ENCODE measurements at regions not wholly inside any gene's neighbourhood (a gene's known extent, or its start where the extent isn't known, plus 50 kb on each side); places are given as distances from the start of the nearest gene placed in this dataset.

GRCh38 chr2:53182601-53183000 lies 585.0 kb upstream of the CHAC2 start:
- ATAC-seq (replicated peaks) (no peak), DNase-seq (no peak)
- peaks cover 0 to 11% of the 10 kb centered on the region in 2 donors for H3K4me1 Mint-ChIP-seq (ENCODE audit: low read depth in 2 of 2)
- H3K4me3 Mint-ChIP-seq, result no peak overlapping the region
- peaks cover 3% of the 10 kb centered on the region for H3K36me3 Mint-ChIP-seq (ENCODE audit: insufficient read depth)
- H3K27me3 Mint-ChIP-seq, result no peaks in the 10 kb centered on the region
- H3K9me3 Mint-ChIP-seq, result peaks cover 0 to 7% of the 10 kb centered on the region in 2 donors
- peak overlapping the region in 1 of 2 donors; percentile 5 for H3K27ac Mint-ChIP-seq

GRCh38 chr2:53181759-53182158 lies 585.8 kb upstream of the CHAC2 start:
- Mint-ChIP-seq H3K27ac (peak overlapping the region in 1 of 2 donors; percentile 85), H3K36me3 (ENCODE audit: insufficient read depth) (peaks cover 3% of the 10 kb centered on the region), H3K27me3 (no peaks in the 10 kb centered on the region)

DNA sequence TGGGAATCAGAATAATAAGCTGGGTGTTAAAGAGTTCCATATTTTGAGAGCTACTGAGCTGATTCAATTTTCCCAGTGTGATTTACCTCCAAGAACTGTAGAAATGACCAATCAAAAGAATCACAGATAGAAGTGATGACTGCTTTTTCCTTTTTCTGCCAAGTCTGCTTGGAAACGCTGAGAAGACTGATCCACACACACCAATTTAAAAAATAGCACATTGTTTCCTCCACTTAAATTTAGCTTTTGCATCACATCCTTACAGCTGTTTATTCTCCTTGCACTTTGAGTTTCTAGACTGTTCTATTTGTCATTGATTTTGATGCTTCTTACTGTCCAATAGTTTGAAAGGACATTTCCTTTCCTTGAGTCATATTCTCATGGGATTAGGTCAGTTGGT lies 590.3 kb upstream of the CHAC2 start:
- DNase-seq (no peak), ATAC-seq (replicated peaks) (no peak)
- no peak overlapping the region for H3K4me3 Mint-ChIP-seq
- H3K27ac Mint-ChIP-seq, result no peak overlapping the region
- peaks cover 0 to 14% of the 10 kb centered on the region in 2 donors for H3K9me3 Mint-ChIP-seq
- H3K4me1 Mint-ChIP-seq (ENCODE audit: low read depth in 2 of 2), result peaks cover 0 to 10% of the 10 kb centered on the region in 2 donors
- H3K36me3 Mint-ChIP-seq (ENCODE audit: insufficient read depth), result peaks cover 3% of the 10 kb centered on the region
- no peaks in the 10 kb centered on the region for H3K27me3 Mint-ChIP-seq

More at GRCh38 chr2:53181759-53182158, 585.8 kb upstream of the CHAC2 start:
- Mint-ChIP-seq H3K4me1 (ENCODE audit: low read depth in 2 of 2) (peaks cover 0 to 11% of the 10 kb centered on the region in 2 donors), H3K9me3 (peaks cover 0 to 10% of the 10 kb centered on the region in 2 donors), H3K4me3 (peak overlapping the region in 1 of 2 donors; percentile 37)
- ATAC-seq (replicated peaks) (peak; percentile 83), DNase-seq (no peak)

- H3K4me3 Mint-ChIP-seq, result no peak overlapping the region
- H3K27me3 Mint-ChIP-seq, result no peaks in the 10 kb centered on the region
- H3K4me1 Mint-ChIP-seq (ENCODE audit: low read depth in 2 of 2), result no peaks in the 10 kb centered on the region
- H3K36me3 Mint-ChIP-seq (ENCODE audit: insufficient read depth), result no peaks in the 10 kb centered on the region
- DNase-seq (no peak), ATAC-seq (replicated peaks) (no peak)
- peaks cover 0 to 7% of the 10 kb centered on the region in 2 donors for H3K9me3 Mint-ChIP-seq
- no peak overlapping the region for H3K27ac Mint-ChIP-seq
Measured at GRCh38 chr2:53174539-53174938, 593.1 kb upstream of the CHAC2 start.

GRCh38 chr2:53173698-53174455 lies 593.7 kb upstream of the CHAC2 start:
- no peak overlapping the region for H3K27ac Mint-ChIP-seq
- H3K4me3 Mint-ChIP-seq, result no peak overlapping the region
- H3K27me3 Mint-ChIP-seq, result no peaks in the 10 kb centered on the region
- H3K9me3 Mint-ChIP-seq, result peaks cover 0 to 7% of the 10 kb centered on the region in 2 donors
- DNase-seq (no peak), ATAC-seq (replicated peaks) (no peak)
- peaks cover 0 to 2% of the 10 kb centered on the region in 2 donors for H3K4me1 Mint-ChIP-seq (ENCODE audit: low read depth in 2 of 2)
- H3K36me3 Mint-ChIP-seq (ENCODE audit: insufficient read depth), result no peaks in the 10 kb centered on the region

DNA sequence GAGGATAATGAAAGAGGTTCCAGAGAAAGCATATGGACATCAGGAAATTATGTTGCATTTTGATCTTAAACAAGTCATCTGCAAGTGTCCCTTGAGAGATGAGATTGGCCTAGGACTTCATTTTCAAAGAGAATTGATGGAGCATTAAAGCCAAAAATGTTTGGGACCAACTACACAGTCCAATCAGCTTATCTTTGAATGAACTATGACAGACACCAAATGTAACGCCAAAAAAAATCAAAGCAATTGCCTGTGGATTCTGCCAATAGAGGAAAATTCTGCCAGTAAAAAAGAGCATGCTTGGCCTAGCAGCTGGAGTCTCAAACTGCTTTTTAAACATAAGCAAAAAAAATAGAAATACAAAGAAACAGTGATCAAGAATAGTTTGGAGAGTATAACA lies 594.5 kb upstream of the CHAC2 start:
- DNase-seq, result no peak
- H3K9me3 Mint-ChIP-seq, result peaks cover 0 to 7% of the 10 kb centered on the region in 2 donors
- H3K27ac Mint-ChIP-seq, result no peak overlapping the region
- H3K36me3 Mint-ChIP-seq (ENCODE audit: insufficient read depth), result no peaks in the 10 kb centered on the region
- H3K4me3 Mint-ChIP-seq, result no peak overlapping the region
- H3K27me3 Mint-ChIP-seq, result no peaks in the 10 kb centered on the region
- no peak for ATAC-seq (replicated peaks)
- H3K4me1 Mint-ChIP-seq (ENCODE audit: low read depth in 2 of 2), result peaks cover 0 to 2% of the 10 kb centered on the region in 2 donors

DNA sequence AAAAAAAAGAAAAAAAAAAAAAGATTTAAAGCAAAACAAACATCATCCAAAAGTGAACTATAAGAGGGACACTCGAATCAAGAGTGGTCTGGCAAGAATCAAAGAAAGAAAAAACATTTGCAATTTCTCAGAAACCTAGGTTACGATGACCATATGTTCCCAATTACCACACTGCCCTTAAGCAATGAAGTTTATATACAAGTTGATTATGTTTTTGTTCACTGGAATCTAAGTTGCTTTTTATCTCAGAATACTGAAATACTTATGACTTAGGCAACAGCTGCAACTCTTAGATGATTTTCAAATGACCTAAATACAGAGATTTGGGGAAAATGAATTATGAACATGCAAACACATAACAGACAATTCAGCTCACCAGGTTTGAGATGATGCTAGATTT lies 597.1 kb upstream of the CHAC2 start:
- H3K36me3 Mint-ChIP-seq (ENCODE audit: insufficient read depth), result no peaks in the 10 kb centered on the region
- DNase-seq (no peak), ATAC-seq (replicated peaks) (no peak)
- H3K4me1 Mint-ChIP-seq (ENCODE audit: low read depth in 2 of 2), result peaks cover 0 to 2% of the 10 kb centered on the region in 2 donors
- H3K9me3 Mint-ChIP-seq, result peaks cover 0 to 5% of the 10 kb centered on the region in 2 donors
- no peaks in the 10 kb centered on the region for H3K27me3 Mint-ChIP-seq
- no peak overlapping the region for H3K4me3 Mint-ChIP-seq
- no peak overlapping the region for H3K27ac Mint-ChIP-seq

DNA sequence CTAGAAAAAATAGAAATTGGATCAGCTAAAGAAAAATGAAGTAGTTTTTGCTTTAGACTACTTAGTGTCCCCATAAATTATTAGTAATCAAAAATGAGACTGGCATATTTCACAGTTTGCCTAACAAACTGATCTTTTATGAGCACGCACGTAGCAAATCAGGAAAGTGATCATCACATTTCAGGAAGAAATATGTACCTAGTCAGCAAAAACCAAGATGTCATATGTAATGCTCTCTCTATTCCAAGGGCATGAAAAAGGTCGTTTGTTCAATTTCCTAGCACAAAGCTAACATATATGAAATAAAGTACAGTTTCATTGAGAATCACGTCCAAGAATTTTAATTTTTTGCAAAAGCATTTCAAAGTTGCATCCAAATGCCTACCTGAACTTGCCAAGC lies 600.4 kb upstream of the CHAC2 start:
- ATAC-seq (replicated peaks), result no peak
- H3K27me3 Mint-ChIP-seq, result no peaks in the 10 kb centered on the region
- DNase-seq, result no peak
- H3K36me3 Mint-ChIP-seq (ENCODE audit: insufficient read depth), result no peaks in the 10 kb centered on the region
- H3K4me1 Mint-ChIP-seq (ENCODE audit: low read depth in 2 of 2), result peaks cover 0 to 2% of the 10 kb centered on the region in 2 donors
- no peak overlapping the region for H3K27ac Mint-ChIP-seq
- H3K4me3 Mint-ChIP-seq, result no peak overlapping the region
- H3K9me3 Mint-ChIP-seq, result no peaks in the 10 kb centered on the region

DNA sequence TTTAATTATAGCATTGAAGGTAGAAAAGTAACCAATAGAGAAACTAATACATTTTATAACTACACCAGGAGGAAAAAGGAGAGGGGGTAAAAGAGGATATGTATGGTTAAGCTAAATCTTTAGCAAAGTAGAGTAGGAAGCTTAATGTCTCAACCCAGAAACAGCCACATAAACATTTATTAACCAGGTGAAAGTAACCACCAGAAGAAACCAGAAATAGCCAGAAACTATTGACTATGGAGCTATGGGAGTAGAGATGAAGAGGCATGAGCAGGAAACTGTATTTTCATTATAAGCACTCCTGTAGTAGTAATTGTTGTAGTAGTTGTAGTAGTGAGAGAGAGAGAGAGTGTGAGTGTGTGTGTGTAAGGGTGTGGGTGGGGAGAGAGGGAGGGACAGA lies 617.5 kb upstream of the CHAC2 start:
- H3K9me3 Mint-ChIP-seq, result peaks cover 6 to 9% of the 10 kb centered on the region in 2 donors
- DNase-seq, result no peak
- no peak overlapping the region for H3K4me3 Mint-ChIP-seq
- no peak overlapping the region for H3K27ac Mint-ChIP-seq
- H3K27me3 Mint-ChIP-seq, result no peaks in the 10 kb centered on the region
- no peaks in the 10 kb centered on the region for H3K4me1 Mint-ChIP-seq (ENCODE audit: low read depth in 2 of 2)
- no peak for ATAC-seq (replicated peaks)
- no peaks in the 10 kb centered on the region for H3K36me3 Mint-ChIP-seq (ENCODE audit: insufficient read depth)

DNA sequence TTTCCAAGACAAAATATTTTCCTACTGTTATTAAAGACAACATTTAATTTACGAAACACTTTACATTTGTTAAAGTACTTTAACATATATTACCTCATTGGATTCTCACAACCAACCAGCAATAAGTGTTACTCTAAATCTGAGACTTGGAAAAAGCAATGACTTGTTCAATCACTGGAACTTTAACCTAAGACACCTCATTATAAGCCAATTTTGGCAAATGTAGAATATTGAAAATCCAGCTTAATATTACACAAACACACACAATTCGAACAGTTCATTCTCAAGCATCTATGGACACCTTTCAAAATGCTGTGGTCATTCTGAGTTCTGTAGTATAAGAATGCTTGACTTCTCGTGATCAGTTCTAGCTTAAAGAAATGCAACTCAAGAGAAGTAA lies 619.4 kb upstream of the CHAC2 start:
- DNase-seq (no peak), ATAC-seq (replicated peaks) (no peak)
- H3K9me3 Mint-ChIP-seq, result peaks cover 6 to 11% of the 10 kb centered on the region in 2 donors
- no peak overlapping the region for H3K27ac Mint-ChIP-seq
- H3K36me3 Mint-ChIP-seq (ENCODE audit: insufficient read depth), result no peaks in the 10 kb centered on the region
- peaks cover 0 to 2% of the 10 kb centered on the region in 2 donors for H3K4me1 Mint-ChIP-seq (ENCODE audit: low read depth in 2 of 2)
- H3K27me3 Mint-ChIP-seq, result no peaks in the 10 kb centered on the region
- H3K4me3 Mint-ChIP-seq, result no peak overlapping the region

GRCh38 chr2:53131416-53131815 lies 636.2 kb upstream of the CHAC2 start:
- Mint-ChIP-seq H3K36me3 (ENCODE audit: insufficient read depth) (peaks cover 2% of the 10 kb centered on the region), H3K4me1 (ENCODE audit: low read depth in 2 of 2) (peaks cover 0 to 3% of the 10 kb centered on the region in 2 donors), H3K27ac (no peak overlapping the region), H3K4me3 (no peak overlapping the region), H3K9me3 (peaks cover 3 to 8% of the 10 kb centered on the region in 2 donors), H3K27me3 (no peaks in the 10 kb centered on the region)
- ATAC-seq (replicated peaks), result peak; percentile 33
- DNase-seq, result no peak

DNA sequence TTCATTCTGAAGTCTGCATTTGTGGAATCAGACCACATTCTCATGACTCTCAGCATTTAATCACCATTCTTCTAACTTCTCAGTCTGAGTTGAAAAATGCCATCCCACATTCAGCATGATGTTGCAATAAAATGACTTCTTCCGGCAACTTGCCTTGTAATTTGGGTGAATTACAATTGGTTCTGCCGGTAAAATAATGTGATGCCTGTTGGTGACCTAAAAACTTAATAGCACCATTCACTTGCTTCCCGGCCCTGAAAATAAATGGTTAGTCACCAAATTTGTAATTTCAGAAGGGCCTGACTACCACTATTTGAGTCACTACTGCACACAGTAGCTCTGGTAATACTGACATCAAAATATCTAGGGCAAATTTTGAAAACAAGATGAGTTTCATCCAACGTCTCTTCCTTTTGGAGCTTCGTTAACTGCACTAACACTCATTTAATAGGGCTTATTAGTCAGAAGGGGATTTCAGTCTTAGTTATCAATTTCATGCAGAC lies 637.1 kb upstream of the CHAC2 start:
- H3K4me1 Mint-ChIP-seq (ENCODE audit: low read depth in 2 of 2), result peaks cover 0 to 3% of the 10 kb centered on the region in 2 donors
- H3K27ac Mint-ChIP-seq, result no peak overlapping the region
- DNase-seq (no peak), ATAC-seq (replicated peaks) (no peak)
- peaks cover 5 to 8% of the 10 kb centered on the region in 2 donors for H3K9me3 Mint-ChIP-seq
- H3K4me3 Mint-ChIP-seq, result no peak overlapping the region
- no peaks in the 10 kb centered on the region for H3K36me3 Mint-ChIP-seq (ENCODE audit: insufficient read depth)
- no peaks in the 10 kb centered on the region for H3K27me3 Mint-ChIP-seq

DNA sequence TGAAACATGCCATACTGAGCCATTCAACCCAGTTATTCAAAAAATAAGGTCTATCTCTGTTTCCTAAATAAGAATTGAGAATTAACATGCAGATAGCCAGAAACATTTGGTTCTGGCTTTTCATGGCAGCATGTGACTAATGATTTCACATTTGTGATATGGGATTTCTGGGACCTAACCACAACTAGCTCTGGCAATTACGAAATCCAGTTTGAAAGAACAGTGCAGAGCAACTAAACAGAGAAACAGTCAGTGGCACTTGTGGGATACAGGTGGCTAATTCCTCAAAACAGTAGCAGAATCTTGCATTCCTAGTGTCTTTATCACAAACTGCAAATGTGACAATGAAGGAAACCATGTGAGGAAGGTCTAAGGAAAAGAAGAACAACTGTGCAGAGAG lies 637.8 kb upstream of the CHAC2 start:
- H3K9me3 Mint-ChIP-seq, result peaks cover 5 to 6% of the 10 kb centered on the region in 2 donors
- H3K36me3 Mint-ChIP-seq (ENCODE audit: insufficient read depth), result no peaks in the 10 kb centered on the region
- H3K27ac Mint-ChIP-seq, result no peak overlapping the region
- no peak overlapping the region for H3K4me3 Mint-ChIP-seq
- peaks cover 0 to 3% of the 10 kb centered on the region in 2 donors for H3K4me1 Mint-ChIP-seq (ENCODE audit: low read depth in 2 of 2)
- no peaks in the 10 kb centered on the region for H3K27me3 Mint-ChIP-seq
- no peak for ATAC-seq (replicated peaks)
- no peak for DNase-seq

GRCh38 chr2:53127061-53127650 lies 640.4 kb upstream of the CHAC2 start:
- Mint-ChIP-seq H3K27me3 (no peaks in the 10 kb centered on the region), H3K4me1 (ENCODE audit: low read depth in 2 of 2) (peaks cover 0 to 4% of the 10 kb centered on the region in 2 donors), H3K9me3 (peaks cover 4 to 9% of the 10 kb centered on the region in 2 donors), H3K36me3 (ENCODE audit: insufficient read depth) (no peaks in the 10 kb centered on the region), H3K27ac (no peak overlapping the region), H3K4me3 (no peak overlapping the region)
- ATAC-seq (replicated peaks) (no peak), DNase-seq (no peak)

Measured in effector memory CD8-positive, alpha-beta T cell (primary cell).